ENCODE measurements at regions not wholly inside any gene's neighbourhood (a gene's known extent, or its start where the extent isn't known, plus 50 kb on each side); places are given as distances from the start of the nearest gene placed in this dataset.

GRCh38 chr15:95875121-95875643 is 455.3 kb upstream of the NR2F2 start:
- no peak for DNase-seq
- no peaks in the 10 kb centered on the region for H3K4me1 Mint-ChIP-seq (ENCODE audit: low read depth, unreplicated experiment)
- no peaks in the 10 kb centered on the region for H3K36me3 Mint-ChIP-seq (ENCODE audit: unreplicated experiment)
- no peak overlapping the region for H3K27ac Mint-ChIP-seq (ENCODE audit: unreplicated experiment)
- TF ChIP-seq, protein P1, sequence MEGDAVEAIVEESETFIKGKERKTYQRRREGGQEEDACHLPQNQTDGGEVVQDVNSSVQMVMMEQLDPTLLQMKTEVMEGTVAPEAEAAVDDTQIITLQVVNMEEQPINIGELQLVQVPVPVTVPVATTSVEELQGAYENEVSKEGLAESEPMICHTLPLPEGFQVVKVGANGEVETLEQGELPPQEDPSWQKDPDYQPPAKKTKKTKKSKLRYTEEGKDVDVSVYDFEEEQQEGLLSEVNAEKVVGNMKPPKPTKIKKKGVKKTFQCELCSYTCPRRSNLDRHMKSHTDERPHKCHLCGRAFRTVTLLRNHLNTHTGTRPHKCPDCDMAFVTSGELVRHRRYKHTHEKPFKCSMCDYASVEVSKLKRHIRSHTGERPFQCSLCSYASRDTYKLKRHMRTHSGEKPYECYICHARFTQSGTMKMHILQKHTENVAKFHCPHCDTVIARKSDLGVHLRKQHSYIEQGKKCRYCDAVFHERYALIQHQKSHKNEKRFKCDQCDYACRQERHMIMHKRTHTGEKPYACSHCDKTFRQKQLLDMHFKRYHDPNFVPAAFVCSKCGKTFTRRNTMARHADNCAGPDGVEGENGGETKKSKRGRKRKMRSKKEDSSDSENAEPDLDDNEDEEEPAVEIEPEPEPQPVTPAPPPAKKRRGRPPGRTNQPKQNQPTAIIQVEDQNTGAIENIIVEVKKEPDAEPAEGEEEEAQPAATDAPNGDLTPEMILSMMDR (IDR thresholded peaks at IDR 0.05; ENCODE audit: partially characterized antibody, unreplicated experiment), result no peak
- H3K9me3 Mint-ChIP-seq (ENCODE audit: unreplicated experiment), result no peaks in the 10 kb centered on the region
- H3K4me3 Mint-ChIP-seq (ENCODE audit: unreplicated experiment), result no peak overlapping the region
- peaks cover 2% of the 10 kb centered on the region for H3K27me3 Mint-ChIP-seq (ENCODE audit: unreplicated experiment)

- H3K36me3 Mint-ChIP-seq (ENCODE audit: unreplicated experiment), result no peaks in the 10 kb centered on the region
- H3K4me1 Mint-ChIP-seq (ENCODE audit: low read depth, unreplicated experiment), result peaks cover 10% of the 10 kb centered on the region
- H3K9me3 Mint-ChIP-seq (ENCODE audit: unreplicated experiment), result no peaks in the 10 kb centered on the region
- no peak for DNase-seq
- H3K27me3 Mint-ChIP-seq (ENCODE audit: unreplicated experiment), result peaks cover 6% of the 10 kb centered on the region
- TF ChIP-seq, protein P1 (IDR thresholded peaks at IDR 0.05; ENCODE audit: partially characterized antibody, unreplicated experiment), result no peak
- no peak overlapping the region for H3K4me3 Mint-ChIP-seq (ENCODE audit: unreplicated experiment)
- no peak overlapping the region for H3K27ac Mint-ChIP-seq (ENCODE audit: unreplicated experiment)
These were observed 450.4 kb upstream of the NR2F2 start for GRCh38 chr15:95880031-95880570.

DNA sequence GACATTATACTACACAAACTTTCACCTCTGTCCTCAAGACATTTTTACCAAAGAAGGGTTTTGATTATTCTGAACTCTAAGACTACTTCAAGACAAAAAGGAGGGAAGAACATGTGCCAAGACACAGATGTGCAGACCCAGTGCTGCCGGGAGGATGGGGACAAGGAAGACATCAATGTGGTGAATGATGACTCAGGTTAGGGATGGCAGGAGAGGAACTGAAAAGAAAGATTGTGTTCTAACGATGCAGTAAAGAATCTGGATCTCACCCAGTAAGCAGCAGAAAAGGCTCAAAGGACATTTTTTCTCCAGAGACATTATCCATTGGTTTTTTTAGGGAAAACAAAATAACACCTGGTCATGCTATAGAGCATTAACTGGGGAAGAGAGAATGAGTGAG is 449.9 kb upstream of the NR2F2 start:
- DNase-seq, result no peak
- peaks cover 10% of the 10 kb centered on the region for H3K4me1 Mint-ChIP-seq (ENCODE audit: low read depth, unreplicated experiment)
- no peaks in the 10 kb centered on the region for H3K9me3 Mint-ChIP-seq (ENCODE audit: unreplicated experiment)
- H3K27me3 Mint-ChIP-seq (ENCODE audit: unreplicated experiment), result peaks cover 6% of the 10 kb centered on the region
- H3K4me3 Mint-ChIP-seq (ENCODE audit: unreplicated experiment), result no peak overlapping the region
- H3K36me3 Mint-ChIP-seq (ENCODE audit: unreplicated experiment), result no peaks in the 10 kb centered on the region
- H3K27ac Mint-ChIP-seq (ENCODE audit: unreplicated experiment), result no peak overlapping the region
- TF ChIP-seq, protein P1 (IDR thresholded peaks at IDR 0.05; ENCODE audit: partially characterized antibody, unreplicated experiment), result no peak

DNA sequence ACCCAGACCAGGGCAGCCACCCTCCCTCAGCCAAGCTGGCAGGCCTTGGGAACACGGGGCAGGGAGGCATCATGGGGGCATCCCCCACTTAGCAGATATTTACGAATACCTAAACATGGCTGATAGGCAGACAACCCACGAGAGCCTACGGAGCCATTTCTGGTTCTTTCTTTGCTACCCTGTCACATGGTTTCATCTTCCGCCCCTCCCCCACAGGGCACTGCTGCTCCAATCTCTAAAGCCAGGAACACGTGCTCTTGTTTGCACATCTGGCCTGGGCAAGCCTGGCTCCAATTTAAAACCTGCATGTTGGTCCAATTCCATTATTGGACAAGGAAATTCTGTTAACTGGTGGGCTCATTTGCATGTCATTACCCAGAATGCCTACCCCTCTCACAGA is 447.4 kb upstream of the NR2F2 start:
- H3K9me3 Mint-ChIP-seq (ENCODE audit: unreplicated experiment), result no peaks in the 10 kb centered on the region
- no peak for DNase-seq
- no peak overlapping the region for H3K27ac Mint-ChIP-seq (ENCODE audit: unreplicated experiment)
- peaks cover 6% of the 10 kb centered on the region for H3K27me3 Mint-ChIP-seq (ENCODE audit: unreplicated experiment)
- H3K4me1 Mint-ChIP-seq (ENCODE audit: low read depth, unreplicated experiment), result peaks cover 10% of the 10 kb centered on the region
- H3K4me3 Mint-ChIP-seq (ENCODE audit: unreplicated experiment), result no peak overlapping the region
- no peaks in the 10 kb centered on the region for H3K36me3 Mint-ChIP-seq (ENCODE audit: unreplicated experiment)
- TF ChIP-seq, protein P1 (IDR thresholded peaks at IDR 0.05; ENCODE audit: partially characterized antibody, unreplicated experiment), result no peak

DNA sequence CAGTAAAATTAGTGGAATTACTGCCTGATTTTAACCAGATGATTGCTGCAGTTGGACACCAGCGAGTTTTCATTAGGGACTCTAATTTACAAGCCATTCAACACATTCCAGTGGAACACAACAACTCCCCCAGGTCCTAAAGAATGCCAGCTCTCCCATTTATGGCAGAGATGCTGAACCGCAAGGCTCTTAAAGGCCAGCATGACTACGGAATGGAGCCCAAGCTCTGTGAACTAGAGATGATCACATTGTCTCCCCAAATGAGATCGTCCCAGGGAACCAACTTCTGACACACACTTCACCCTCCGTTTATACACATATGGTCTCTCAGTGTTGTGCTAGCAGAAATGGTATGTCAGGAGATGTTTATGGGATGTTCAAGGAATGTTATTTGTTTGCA is 446.2 kb upstream of the NR2F2 start:
- H3K36me3 Mint-ChIP-seq (ENCODE audit: unreplicated experiment), result no peaks in the 10 kb centered on the region
- H3K4me3 Mint-ChIP-seq (ENCODE audit: unreplicated experiment), result no peak overlapping the region
- peaks cover 10% of the 10 kb centered on the region for H3K4me1 Mint-ChIP-seq (ENCODE audit: low read depth, unreplicated experiment)
- TF ChIP-seq, protein P1 (IDR thresholded peaks at IDR 0.05; ENCODE audit: partially characterized antibody, unreplicated experiment), result no peak
- no peak overlapping the region for H3K27ac Mint-ChIP-seq (ENCODE audit: unreplicated experiment)
- DNase-seq, result no peak
- H3K27me3 Mint-ChIP-seq (ENCODE audit: unreplicated experiment), result peaks cover 6% of the 10 kb centered on the region
- no peaks in the 10 kb centered on the region for H3K9me3 Mint-ChIP-seq (ENCODE audit: unreplicated experiment)

Measured in glutamatergic neuron (in vitro differentiated cells).